Heart right ventricle (tissue), 16 donors: ENCODE measurements at regions not wholly inside any gene's neighbourhood (a gene's known extent, or its start where the extent isn't known, plus 50 kb on each side); places are given as distances from the start of the nearest gene placed in this dataset.
"Not testable (repeated sequence)": the region's sequence is repeated elsewhere in the genome, so short reads cannot be mapped to it uniquely, and the experiment has no call there.

Source experiments
- ATAC-seq, 8 donors: fragments of 200-7000 bp; cut with Tn5 transposase; one replicate each; pipeline ENCODE4 v1.9.1; 2020; ENCODE audit warnings: mild to moderate bottlenecking in 8 of 8, moderate library complexity in 8 of 8, moderate number of reproducible peaks in 1 of 8
- DNase-seq, 2 donors: peaks; one replicate each; pipeline ENCODE4 v3.0.0-alpha.2; 2020
- H3K27ac ChIP-seq, 10 donors: fragments of 200-600 bp; sonication (generic) in 2 of 10; one replicate each; pipeline versions ENCODE4 v1.5.0 to v1.8.0; 2020 to 2022; ENCODE audit warnings: mild to moderate bottlenecking in 3 of 10
- H3K27me3 ChIP-seq, 7 donors: fragments of 200-600 bp; one replicate each; pipeline ENCODE4 v1.8.0; 2021 to 2022; ENCODE audit warnings: mild to moderate bottlenecking in 2 of 7
- H3K36me3 ChIP-seq, 9 donors: fragments of 200-600 bp; sonication (generic) in 1 of 9; one replicate each; pipeline versions ENCODE4 v1.5.0 to v1.8.0; 2020 to 2022; ENCODE audit warnings: mild to moderate bottlenecking in 2 of 9
- H3K4me1 ChIP-seq, 9 donors: fragments of 200-600 bp; sonication (generic) in 1 of 9; one replicate each; pipeline versions ENCODE4 v1.5.0 to v1.8.0; 2020 to 2022; ENCODE audit warnings: mild to moderate bottlenecking in 4 of 9
- H3K4me3 ChIP-seq, 10 donors: fragments of 200-600 bp; sonication (generic) in 2 of 10; one replicate each; pipeline versions ENCODE4 v1.5.0 to v1.8.0; 2020 to 2022; ENCODE audit warnings: mild to moderate bottlenecking in 7 of 10, moderate library complexity in 2 of 10
- H3K9me3 ChIP-seq, 11 donors: fragments of 200-600 bp in 10 of 11; sonication (generic) in 2 of 11; one replicate each; pipeline versions ENCODE4 v1.5.0 to v1.8.0; 2013 to 2022; ENCODE audit warnings: mild to moderate bottlenecking in 2 of 11, control low read depth in 1 of 11, moderate library complexity in 1 of 11
- WGBS, 2 donors: extraction: QIAGEN DNeasy Blood & Tissue Kit; methylation state at CpG; one replicate each; pipeline ENCODE4 v1.1.7; 2013; ENCODE audit warnings: inconsistent platforms in 1 of 2; 5-methylcytosine and 5-hydroxymethylcytosine counted together
- intact Hi-C, 10 donors: fragments of 100-400 bp; cut with DNase I; formaldehyde crosslinking; loops; one replicate each; pipeline versions ENCODE4 v1.11.1 to v1.14.2; 2022
- TF ChIP-seq, protein P1 (sequence below), 9 donors: fragments of 200-600 bp; sonication (generic) in 2 of 9; IDR thresholded peaks; one replicate each; pipeline versions ENCODE4 v1.5.0 to v1.8.0; 2021 to 2022; ENCODE audit warnings: antibody characterized with exemption in 9 of 9, mild to moderate bottlenecking in 5 of 9, moderate library complexity in 1 of 9
- donor health status: Arrhythmogenic right ventricular cardiomyopathy.
- donor health status: ischemic (EF 13 %, LVEDD 7.1; RV severe dilation, severe dysfunction).
- donor health status: healthy with polysubstance abuse.
- donor health status: DM: no; HTN: yes; CAD: no.
- donor health status: DM: no; HTN: no; CAD: no.
- donor health status: ischemic (EF 25% LVEDD 6.9; RV normal size, moderate dysfunction).
- donor health status: ischemic (EF 25% LVEDD 5.7; RV mildly dilated, moderate dysfunction).
- donor health status: healthy.
- donor health status: DM: yes; HTN: yes; CAD: no.
- donor health status: Ischemic cardiomyopathy.
- donor health status: ischemic (EF 35%, LVEDD 5.7; RV mildly dilated, moderate dysfunction).
- donor health status: nonischemic (EF 11% LVEDD 7.7; RV severe dilation, severe dysfunction).
- donor health status: DM: yes; HTN: yes; CAD: no.
- donor health status: PGD.
- donor health status: ischemic (EF 29% LVEDD 5.4; RV normal size, mild dysfunction).
- donor health status: nonischemic (EF 23%, LVEDD 6.1; RV moderate dilation, normal function).

DNA sequence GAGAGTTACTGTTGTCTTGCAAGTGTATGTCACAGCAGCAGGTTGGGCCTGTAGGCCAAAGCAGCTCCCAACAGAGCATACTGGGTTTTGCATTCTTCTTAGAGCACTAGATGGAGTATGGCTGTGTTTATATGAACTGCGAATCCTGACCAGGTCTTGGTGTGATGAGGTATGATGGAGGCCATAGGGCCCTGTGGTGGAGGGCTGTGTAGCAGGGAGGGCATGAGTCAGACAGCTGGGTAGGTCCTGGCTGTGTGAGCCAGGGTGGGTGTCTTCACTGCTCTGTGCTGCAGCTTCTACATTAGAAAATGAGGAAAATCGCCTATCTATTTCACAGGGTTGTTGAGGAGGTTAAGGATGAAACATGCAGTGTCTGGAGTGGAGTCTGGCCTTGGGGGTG is 124.2 kb downstream of the BUB3 start:
- Histone ChIP-seq H3K36me3 (no peaks in the 10 kb centered on the region), H3K9me3 (peaks cover 0 to 9% (median 0%) of the 10 kb centered on the region in 11 donors), H3K27me3 (peaks cover 0 to 23% (median 15%) of the 10 kb centered on the region in 7 donors), H3K4me1 (peaks cover 0 to 6% (median 0%) of the 10 kb centered on the region in 9 donors), H3K27ac (no peak overlapping the region), H3K4me3 (no peak overlapping the region)
- no peak for DNase-seq
- no peak for ATAC-seq
- TF ChIP-seq, protein P1, sequence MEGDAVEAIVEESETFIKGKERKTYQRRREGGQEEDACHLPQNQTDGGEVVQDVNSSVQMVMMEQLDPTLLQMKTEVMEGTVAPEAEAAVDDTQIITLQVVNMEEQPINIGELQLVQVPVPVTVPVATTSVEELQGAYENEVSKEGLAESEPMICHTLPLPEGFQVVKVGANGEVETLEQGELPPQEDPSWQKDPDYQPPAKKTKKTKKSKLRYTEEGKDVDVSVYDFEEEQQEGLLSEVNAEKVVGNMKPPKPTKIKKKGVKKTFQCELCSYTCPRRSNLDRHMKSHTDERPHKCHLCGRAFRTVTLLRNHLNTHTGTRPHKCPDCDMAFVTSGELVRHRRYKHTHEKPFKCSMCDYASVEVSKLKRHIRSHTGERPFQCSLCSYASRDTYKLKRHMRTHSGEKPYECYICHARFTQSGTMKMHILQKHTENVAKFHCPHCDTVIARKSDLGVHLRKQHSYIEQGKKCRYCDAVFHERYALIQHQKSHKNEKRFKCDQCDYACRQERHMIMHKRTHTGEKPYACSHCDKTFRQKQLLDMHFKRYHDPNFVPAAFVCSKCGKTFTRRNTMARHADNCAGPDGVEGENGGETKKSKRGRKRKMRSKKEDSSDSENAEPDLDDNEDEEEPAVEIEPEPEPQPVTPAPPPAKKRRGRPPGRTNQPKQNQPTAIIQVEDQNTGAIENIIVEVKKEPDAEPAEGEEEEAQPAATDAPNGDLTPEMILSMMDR (IDR thresholded peaks at IDR 0.05) = no peak
- 91 to 98% methylated on average over 2 of the region's 2 CpGs for WGBS, 2 donors
- intact Hi-C loops = no loop called here

DNA sequence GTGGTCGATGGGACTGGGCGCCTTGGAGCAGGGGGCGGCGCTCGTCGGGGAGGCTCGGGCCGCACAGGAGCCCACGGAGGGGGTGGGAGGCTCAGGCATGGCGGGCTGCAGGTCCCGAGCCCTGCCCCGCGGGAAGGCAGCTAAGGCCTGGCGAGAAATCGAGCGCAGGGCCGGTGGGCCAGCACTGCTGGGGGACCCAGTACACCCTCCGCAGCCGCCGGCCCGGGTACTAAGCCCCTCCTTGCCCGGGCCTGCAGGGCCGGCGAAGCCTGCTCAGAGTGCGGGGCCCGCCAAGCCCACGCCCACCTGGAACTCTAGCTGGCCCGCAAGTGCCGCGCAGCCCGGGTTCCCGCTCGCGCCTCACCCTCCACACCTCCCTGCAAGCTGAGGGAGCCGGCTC is 129.2 kb downstream of the BUB3 start:
- H3K36me3 ChIP-seq, H3K4me1 ChIP-seq, H3K9me3 ChIP-seq, H3K27ac ChIP-seq, H3K4me3 ChIP-seq, ATAC-seq, DNase-seq, intact Hi-C loops, H3K27me3 ChIP-seq: not testable (repeated sequence)
- WGBS, 2 donors = 98% methylated on average over 26 to 33 of the region's 35 CpGs

DNA sequence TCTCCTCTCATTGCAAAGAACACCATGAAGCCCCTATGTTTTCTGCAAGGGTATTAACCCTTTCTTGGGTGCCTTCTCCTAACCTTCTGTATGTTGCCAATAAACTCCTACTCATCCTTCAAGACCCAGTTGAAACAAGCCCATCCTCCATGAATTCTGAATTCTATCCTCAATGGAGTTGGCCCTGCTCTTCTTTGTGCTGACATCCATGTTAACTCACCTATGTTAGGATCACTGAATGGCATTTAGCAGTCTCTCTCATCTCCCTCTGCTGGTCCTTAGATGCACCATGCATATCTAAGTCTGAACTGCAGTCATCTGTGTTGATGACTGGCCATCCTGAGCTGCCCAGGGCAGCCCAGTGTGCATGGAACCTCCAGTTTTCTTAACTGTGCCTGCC is 129.8 kb downstream of the BUB3 start:
- no peak for ATAC-seq
- no peak for DNase-seq
- Histone ChIP-seq H3K36me3 (no peaks in the 10 kb centered on the region), H3K27ac (no peak overlapping the region), H3K4me3 (no peak overlapping the region), H3K4me1 (no peaks in the 10 kb centered on the region), H3K27me3 (no peaks in the 10 kb centered on the region), H3K9me3 (peaks cover 0 to under 1% (median 0%) of the 10 kb centered on the region in 11 donors)
- TF ChIP-seq, protein P1 (IDR thresholded peaks at IDR 0.05) = no peak
- intact Hi-C loops = no loop called here

DNA sequence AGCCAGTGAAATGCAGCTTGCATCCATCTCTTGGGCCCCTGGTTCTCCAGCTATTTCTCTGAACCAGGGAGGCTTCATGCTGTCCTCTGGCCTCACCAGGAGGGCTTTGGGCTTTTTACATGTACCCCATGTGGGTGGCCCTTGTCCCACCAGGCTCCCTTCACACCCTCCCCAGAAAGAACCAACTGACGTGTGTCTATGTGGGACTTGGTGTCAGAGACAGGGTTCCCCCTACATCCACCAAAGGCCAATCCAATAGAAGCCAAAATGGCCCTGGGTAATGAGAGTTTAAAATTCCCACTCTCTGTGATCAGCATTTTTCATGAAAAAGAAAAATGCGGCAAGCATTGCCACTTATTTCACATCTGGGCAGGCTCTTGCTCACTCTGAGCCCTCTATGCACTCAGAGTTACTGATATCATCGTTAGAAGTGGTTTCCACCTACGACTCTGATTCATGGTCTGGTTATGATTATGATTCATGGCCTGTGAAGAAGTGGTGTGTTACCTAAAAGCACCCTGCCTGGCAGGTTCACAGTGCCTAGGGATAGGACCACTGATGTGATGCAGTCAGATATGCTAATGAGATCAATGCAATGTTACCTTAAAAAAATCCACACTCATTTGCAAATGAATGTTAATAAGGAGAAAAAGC is 133.5 kb downstream of the BUB3 start:
- ATAC-seq (no peak), DNase-seq (no peak)
- H3K36me3 ChIP-seq = no peaks in the 10 kb centered on the region
- peaks cover 0 to 29% (median 2%) of the 10 kb centered on the region in 11 donors for H3K9me3 ChIP-seq
- intact Hi-C loops = no loop called here
- H3K27me3 ChIP-seq = no peaks in the 10 kb centered on the region
- WGBS, 2 donors = 78% methylated on average over 4 of the region's 4 CpGs
- H3K27ac ChIP-seq = no peak overlapping the region
- TF ChIP-seq, protein P1 (IDR thresholded peaks at IDR 0.05) = no peak
- no peak overlapping the region for H3K4me3 ChIP-seq
- no peaks in the 10 kb centered on the region for H3K4me1 ChIP-seq

DNA sequence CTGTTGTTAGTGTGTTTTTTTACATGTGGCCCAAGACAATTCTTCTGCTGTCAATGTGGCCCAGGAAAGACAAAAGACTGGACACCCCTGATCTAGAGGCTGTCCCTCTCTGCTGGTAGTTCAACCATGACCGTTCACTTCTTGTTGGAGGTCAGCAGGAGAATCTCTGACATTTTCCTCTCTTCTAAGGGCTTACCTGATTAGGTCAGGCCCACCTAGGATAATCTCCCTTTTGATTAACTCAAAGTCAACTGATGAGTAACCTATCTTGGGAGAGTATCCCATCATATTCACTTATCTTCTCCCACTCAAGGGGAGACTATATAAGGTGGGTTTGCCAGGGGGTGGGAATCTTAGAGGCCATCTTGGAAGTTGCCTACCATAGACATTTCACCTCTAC is 135.2 kb downstream of the BUB3 start:
- intact Hi-C loops = no loop called here
- H3K4me3 ChIP-seq = no peak overlapping the region
- 74 to 81% methylated on average over 1 of the region's 1 CpG for WGBS, 2 donors
- TF ChIP-seq, protein P1 (IDR thresholded peaks at IDR 0.05) = no peak
- DNase-seq = no peak
- peaks cover 0 to 29% (median 2%) of the 10 kb centered on the region in 11 donors for H3K9me3 ChIP-seq
- no peak overlapping the region for H3K27ac ChIP-seq
- ATAC-seq = no peak
- H3K36me3 ChIP-seq = no peaks in the 10 kb centered on the region
- no peaks in the 10 kb centered on the region for H3K27me3 ChIP-seq
- no peaks in the 10 kb centered on the region for H3K4me1 ChIP-seq
